Esophagus muscularis mucosa (tissue), 4 donors: ENCODE measurements at regions not wholly inside any gene's neighbourhood (a gene's known extent, or its start where the extent isn't known, plus 50 kb on each side); places are given as distances from the start of the nearest gene placed in this dataset.

Source experiments
- EP300 ChIP-seq: sonication (generic); formaldehyde crosslinking; IDR thresholded peaks from one replicate; pipeline ENCODE4 v1.6.1; 2017; ENCODE audit warnings: antibody characterized with exemption
- POLR2A ChIP-seq: fragments of 450-650 bp; IDR thresholded peaks from one replicate; pipeline ENCODE4 v1.6.1; 2017; ENCODE audit warnings: antibody characterized with exemption, moderate library complexity, mild to moderate bottlenecking, low read depth
- TF ChIP-seq, protein P1 (sequence below), 3 experiments: fragments of 200-600 bp in 2 of 3; fragments of 450-650 bp in 1 of 3; sonication (generic) in 2 of 3; IDR thresholded peaks; one replicate each; pipeline ENCODE4 v1.5.1; 2017 to 2019; ENCODE audit warnings: antibody characterized with exemption in 3 of 3, mild to moderate bottlenecking in 2 of 3, moderate library complexity in 1 of 3

DNA sequence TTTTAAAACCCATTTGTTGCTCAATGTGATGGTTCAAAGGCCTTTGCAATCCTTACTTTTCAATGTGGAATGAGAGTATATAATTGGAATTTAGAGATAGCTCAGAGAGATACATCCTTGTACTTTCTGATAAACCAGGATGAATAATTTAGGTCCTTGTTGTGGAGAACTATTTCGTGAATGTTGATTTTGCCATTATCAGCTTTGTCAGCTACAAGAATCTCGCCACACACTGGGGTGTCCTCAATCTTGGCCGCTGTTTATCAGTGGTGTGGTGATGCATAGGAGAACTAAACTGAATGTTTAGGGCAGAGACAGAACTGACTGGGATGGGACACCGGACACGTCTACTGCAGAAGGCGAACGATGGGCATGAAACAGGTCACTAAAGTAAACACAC is 111.2 kb upstream of the SLC35B3 start:
- TF ChIP-seq, protein P1, sequence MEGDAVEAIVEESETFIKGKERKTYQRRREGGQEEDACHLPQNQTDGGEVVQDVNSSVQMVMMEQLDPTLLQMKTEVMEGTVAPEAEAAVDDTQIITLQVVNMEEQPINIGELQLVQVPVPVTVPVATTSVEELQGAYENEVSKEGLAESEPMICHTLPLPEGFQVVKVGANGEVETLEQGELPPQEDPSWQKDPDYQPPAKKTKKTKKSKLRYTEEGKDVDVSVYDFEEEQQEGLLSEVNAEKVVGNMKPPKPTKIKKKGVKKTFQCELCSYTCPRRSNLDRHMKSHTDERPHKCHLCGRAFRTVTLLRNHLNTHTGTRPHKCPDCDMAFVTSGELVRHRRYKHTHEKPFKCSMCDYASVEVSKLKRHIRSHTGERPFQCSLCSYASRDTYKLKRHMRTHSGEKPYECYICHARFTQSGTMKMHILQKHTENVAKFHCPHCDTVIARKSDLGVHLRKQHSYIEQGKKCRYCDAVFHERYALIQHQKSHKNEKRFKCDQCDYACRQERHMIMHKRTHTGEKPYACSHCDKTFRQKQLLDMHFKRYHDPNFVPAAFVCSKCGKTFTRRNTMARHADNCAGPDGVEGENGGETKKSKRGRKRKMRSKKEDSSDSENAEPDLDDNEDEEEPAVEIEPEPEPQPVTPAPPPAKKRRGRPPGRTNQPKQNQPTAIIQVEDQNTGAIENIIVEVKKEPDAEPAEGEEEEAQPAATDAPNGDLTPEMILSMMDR (IDR thresholded peaks at IDR 0.05), result no peak
- TF ChIP-seq EP300 (no peak), POLR2A (no peak)
